ENCODE measurements at regions not wholly inside any gene's neighbourhood (a gene's known extent, or its start where the extent isn't known, plus 50 kb on each side); places are given as distances from the start of the nearest gene placed in this dataset.

DNA sequence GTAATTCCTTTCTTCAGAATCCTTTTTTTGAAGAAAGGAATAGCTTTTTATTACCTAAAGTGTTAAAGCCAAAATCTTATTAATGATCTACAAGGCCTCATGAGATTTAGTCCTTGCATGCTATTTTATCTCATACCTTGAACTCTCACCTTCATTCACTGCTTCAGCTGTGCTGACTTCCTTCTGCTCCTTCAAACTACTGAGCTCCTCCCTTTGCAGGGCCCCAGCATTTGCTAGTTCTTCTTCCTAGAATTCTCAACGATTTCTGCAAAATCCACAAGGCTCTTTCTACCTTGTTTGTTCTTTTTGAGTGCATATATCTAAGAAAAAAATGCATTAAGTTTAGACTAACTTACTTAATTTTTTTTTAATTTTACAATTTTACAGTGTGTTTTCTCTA, 619.5 kb downstream of the EPHA5 start:
- no peak for DNase-seq (ENCODE audit: extremely low spot score in 2 of 2)
- no peaks in the 10 kb centered on the region for H3K27me3 ChIP-seq
- H3K9me3 ChIP-seq: no peaks in the 10 kb centered on the region
- H3K27ac ChIP-seq: no peak overlapping the region
- TF ChIP-seq CTCF (IDR thresholded peaks at IDR 0.05) (no peak), POLR2A (IDR thresholded peaks at IDR 0.05) (no peak), POLR2AphosphoS5 (IDR thresholded peaks at IDR 0.05; ENCODE audit: insufficient read depth in 1 of 2, low read depth in 1 of 2) (no peak)
- intact Hi-C loops (cut with DNase I): no loop called here
- no peak overlapping the region for H3K4me3 ChIP-seq
- peaks cover 7% of the 10 kb centered on the region for H3K4me1 ChIP-seq
- no peaks in the 10 kb centered on the region for H3K36me3 ChIP-seq

DNA sequence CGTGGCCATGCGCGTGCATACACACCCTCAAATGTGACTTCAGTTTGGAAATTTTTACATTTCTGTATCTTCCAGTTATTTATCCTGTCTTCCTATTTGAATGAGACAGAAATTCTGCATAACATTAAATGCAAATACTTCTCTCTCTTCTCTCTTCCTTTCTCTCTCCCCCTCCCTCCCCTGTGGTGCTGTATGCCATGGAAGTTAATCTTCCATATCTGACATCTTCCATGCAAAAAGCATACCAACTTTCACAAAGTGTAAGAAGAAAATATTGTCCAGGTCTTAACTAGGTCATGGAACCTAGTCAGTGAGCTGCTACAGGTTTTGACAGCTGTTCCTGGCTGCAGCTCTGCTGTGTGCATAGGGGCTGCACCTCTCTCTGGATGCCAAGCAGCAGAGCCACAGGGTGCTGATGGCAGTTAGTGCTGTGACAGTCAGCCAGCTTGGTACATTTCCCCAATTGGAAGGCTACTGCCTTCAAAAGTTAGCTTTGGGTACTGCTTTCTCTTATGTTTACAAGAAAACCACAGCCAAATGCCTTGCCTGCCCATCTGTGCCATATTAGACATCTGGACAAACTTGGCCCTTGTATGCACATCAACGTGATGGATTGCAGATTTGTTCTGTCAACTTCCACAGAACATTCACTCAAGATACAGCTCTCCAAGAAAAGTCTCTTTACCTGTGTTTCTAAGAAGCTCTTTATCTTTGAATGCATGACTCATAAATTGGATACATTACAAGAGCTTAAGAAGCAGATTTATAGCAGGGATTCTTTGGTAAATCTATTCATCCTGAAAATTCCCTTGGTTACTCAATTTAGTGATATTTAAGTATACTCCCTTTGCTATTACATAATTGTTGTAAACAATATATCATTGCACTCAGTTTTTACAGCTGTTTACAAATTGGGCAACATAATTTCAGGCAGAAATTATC, 623.8 kb downstream of the EPHA5 start:
- intact Hi-C loops (cut with DNase I): no loop called here
- no peak for TF ChIP-seq POLR2AphosphoS5 (IDR thresholded peaks at IDR 0.05; ENCODE audit: insufficient read depth in 1 of 2, low read depth in 1 of 2)

DNA sequence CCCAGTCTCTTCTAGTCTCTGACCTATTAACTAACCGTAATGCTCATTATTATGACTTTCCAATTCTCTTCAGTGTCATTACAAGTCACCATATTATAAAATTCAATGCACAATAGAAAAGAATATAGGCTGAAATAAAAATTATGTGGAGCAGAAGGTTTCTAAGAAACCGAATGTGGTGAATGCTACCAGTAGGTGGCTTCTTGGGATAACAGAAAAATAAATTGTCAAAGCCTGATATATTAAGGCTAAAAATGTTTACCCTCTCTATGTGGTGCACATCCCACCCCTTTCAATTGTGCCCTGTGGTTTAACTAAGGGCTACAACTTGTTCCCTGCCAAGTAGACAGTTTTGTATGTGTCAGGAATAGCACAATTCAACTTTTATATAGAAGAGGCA, 624.6 kb upstream of the TECRL start:
- TF ChIP-seq CTCF (IDR thresholded peaks at IDR 0.05): no peak
- no peak for TF ChIP-seq POLR2A (IDR thresholded peaks at IDR 0.05)
- TF ChIP-seq POLR2AphosphoS5 (IDR thresholded peaks at IDR 0.05; ENCODE audit: insufficient read depth in 1 of 2, low read depth in 1 of 2): no peak
- no peaks in the 10 kb centered on the region for H3K27me3 ChIP-seq
- H3K9me3 ChIP-seq: no peaks in the 10 kb centered on the region
- no peak for DNase-seq (ENCODE audit: extremely low spot score in 2 of 2)
- H3K36me3 ChIP-seq: no peaks in the 10 kb centered on the region
- no peak overlapping the region for H3K27ac ChIP-seq
- intact Hi-C loops (cut with DNase I): no loop called here
- no peaks in the 10 kb centered on the region for H3K4me1 ChIP-seq
- no peak overlapping the region for H3K4me3 ChIP-seq

More for the DNA sequence above, 623.8 kb downstream of the EPHA5 start:
- Histone ChIP-seq H3K9me3 (no peaks in the 10 kb centered on the region), H3K36me3 (no peaks in the 10 kb centered on the region), H3K27me3 (no peaks in the 10 kb centered on the region), H3K4me3 (no peak overlapping the region), H3K4me1 (peaks cover 8% of the 10 kb centered on the region), H3K27ac (no peak overlapping the region)
- DNase-seq (ENCODE audit: extremely low spot score in 2 of 2): no peak

DNA sequence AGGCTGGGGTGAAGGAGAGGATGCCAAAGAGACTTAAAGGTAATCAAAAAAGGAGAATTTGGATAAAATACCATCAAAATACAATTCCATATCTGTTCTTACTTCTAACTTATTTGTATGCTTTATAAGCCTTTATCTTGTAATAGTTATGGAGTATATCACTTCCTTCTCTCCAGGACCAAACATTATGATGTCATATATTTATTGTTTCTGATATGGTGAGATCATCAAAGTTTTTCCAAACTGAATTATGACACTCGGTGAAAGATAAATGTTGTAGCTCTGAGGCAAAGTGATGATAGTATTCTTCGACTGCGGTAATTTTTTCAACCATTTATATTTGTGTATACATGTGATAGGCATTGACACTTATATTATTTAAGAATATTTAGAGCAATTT, 619.3 kb upstream of the TECRL start:
- no peak for DNase-seq (ENCODE audit: extremely low spot score in 2 of 2)
- Histone ChIP-seq H3K27ac (no peak overlapping the region), H3K4me1 (peaks cover 6% of the 10 kb centered on the region), H3K9me3 (no peaks in the 10 kb centered on the region), H3K36me3 (no peaks in the 10 kb centered on the region), H3K27me3 (no peaks in the 10 kb centered on the region), H3K4me3 (no peak overlapping the region)
- intact Hi-C loops (cut with DNase I): no loop called here
- TF ChIP-seq POLR2AphosphoS5 (IDR thresholded peaks at IDR 0.05; ENCODE audit: insufficient read depth in 1 of 2, low read depth in 1 of 2) (no peak), CTCF (IDR thresholded peaks at IDR 0.05) (no peak), POLR2A (IDR thresholded peaks at IDR 0.05) (no peak)

- intact Hi-C loops (cut with DNase I): no loop called here
- no peak for DNase-seq (ENCODE audit: extremely low spot score in 2 of 2)
- TF ChIP-seq CTCF (IDR thresholded peaks at IDR 0.05) (no peak), POLR2AphosphoS5 (IDR thresholded peaks at IDR 0.05; ENCODE audit: insufficient read depth in 1 of 2, low read depth in 1 of 2) (no peak), POLR2A (IDR thresholded peaks at IDR 0.05) (no peak)
- H3K4me3 ChIP-seq: no peak overlapping the region
- no peaks in the 10 kb centered on the region for H3K9me3 ChIP-seq
- H3K36me3 ChIP-seq: no peaks in the 10 kb centered on the region
- no peaks in the 10 kb centered on the region for H3K27me3 ChIP-seq
- peaks cover 9% of the 10 kb centered on the region for H3K4me1 ChIP-seq
- H3K27ac ChIP-seq: no peak overlapping the region
Observed at GRCh38 chr4:65023883-65024670, 614.8 kb upstream of the TECRL start.

All from vagina (tissue), 2 donors.